ENCODE measurements at regions not wholly inside any gene's neighbourhood (a gene's known extent, or its start where the extent isn't known, plus 50 kb on each side); places are given as distances from the start of the nearest gene placed in this dataset.

DNA sequence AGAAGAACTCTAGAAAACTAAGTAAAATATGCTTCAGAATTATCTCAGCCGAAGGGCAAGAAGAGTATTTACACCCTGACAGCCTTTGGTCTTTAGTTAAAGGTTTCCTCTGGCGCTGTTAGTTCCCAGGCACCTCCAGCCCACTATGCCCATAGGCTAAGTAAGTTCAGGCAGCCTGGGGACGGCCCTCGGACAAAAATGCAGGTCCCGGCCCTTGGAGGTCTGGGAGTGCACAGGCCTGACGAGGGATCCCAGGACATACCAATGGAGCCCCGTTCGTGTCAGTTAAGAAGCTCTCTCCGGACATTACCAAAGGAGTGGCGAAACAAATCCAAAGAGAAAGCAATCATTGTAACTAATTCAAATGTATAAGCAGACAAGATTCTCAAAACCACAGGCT is 311.8 kb downstream of the CD83 start:
- no peaks in the 10 kb centered on the region for H3K36me3 ChIP-seq
- no peak for TF ChIP-seq POLR2AphosphoS5 (IDR thresholded peaks at IDR 0.05)
- no peak for TF ChIP-seq CTCF (IDR thresholded peaks at IDR 0.05)
- no peak for TF ChIP-seq EP300 (IDR thresholded peaks at IDR 0.05; ENCODE audit: low read depth)
- no peak for TF ChIP-seq POLR2A (IDR thresholded peaks at IDR 0.05)
- H3K4me1 ChIP-seq = no peaks in the 10 kb centered on the region
- no peaks in the 10 kb centered on the region for H3K27me3 ChIP-seq
- no peak overlapping the region for H3K4me3 ChIP-seq
- WGBS, 2 donors (ENCODE audit: low coverage in 1 of 2) = 88 to 92% methylated on average over 2 to 10 of the region's 10 CpGs
- H3K27ac ChIP-seq = no peak overlapping the region
- H3K9me3 ChIP-seq = no peaks in the 10 kb centered on the region
- intact Hi-C loops (cut with DNase I; ENCODE audit: low total_unique reads) = no loop called here
- in situ Hi-C loops (cut with MboI; ENCODE audit: low pct_ligation_motif_present in 1 of 4, low pct_unique_long_range_greater_than_20kb in 1 of 4, low sequenced_read_pairs in 3 of 4) = no loop called here
- DNase-seq = no peak

- Histone ChIP-seq H3K27me3 (no peaks in the 10 kb centered on the region), H3K9me3 (no peaks in the 10 kb centered on the region), H3K36me3 (no peaks in the 10 kb centered on the region), H3K4me3 (no peak overlapping the region), H3K4me1 (no peaks in the 10 kb centered on the region), H3K27ac (no peak overlapping the region)
- WGBS, 2 donors (ENCODE audit: low coverage in 1 of 2) = 67 to 87% methylated on average over 2 of the region's 2 CpGs
- in situ Hi-C loops (cut with MboI; ENCODE audit: low pct_ligation_motif_present in 1 of 4, low pct_unique_long_range_greater_than_20kb in 1 of 4, low sequenced_read_pairs in 3 of 4) (no loop called here), intact Hi-C loops (cut with DNase I; ENCODE audit: low total_unique reads) (no loop called here)
- DNase-seq = no peak
- TF ChIP-seq CTCF (IDR thresholded peaks at IDR 0.05) = no peak
- TF ChIP-seq EP300 (IDR thresholded peaks at IDR 0.05; ENCODE audit: low read depth) = no peak
- no peak for TF ChIP-seq POLR2A (IDR thresholded peaks at IDR 0.05)
- TF ChIP-seq POLR2AphosphoS5 (IDR thresholded peaks at IDR 0.05) = no peak
Observed at GRCh38 chr6:14430218-14430617, 312.6 kb downstream of the CD83 start.

DNA sequence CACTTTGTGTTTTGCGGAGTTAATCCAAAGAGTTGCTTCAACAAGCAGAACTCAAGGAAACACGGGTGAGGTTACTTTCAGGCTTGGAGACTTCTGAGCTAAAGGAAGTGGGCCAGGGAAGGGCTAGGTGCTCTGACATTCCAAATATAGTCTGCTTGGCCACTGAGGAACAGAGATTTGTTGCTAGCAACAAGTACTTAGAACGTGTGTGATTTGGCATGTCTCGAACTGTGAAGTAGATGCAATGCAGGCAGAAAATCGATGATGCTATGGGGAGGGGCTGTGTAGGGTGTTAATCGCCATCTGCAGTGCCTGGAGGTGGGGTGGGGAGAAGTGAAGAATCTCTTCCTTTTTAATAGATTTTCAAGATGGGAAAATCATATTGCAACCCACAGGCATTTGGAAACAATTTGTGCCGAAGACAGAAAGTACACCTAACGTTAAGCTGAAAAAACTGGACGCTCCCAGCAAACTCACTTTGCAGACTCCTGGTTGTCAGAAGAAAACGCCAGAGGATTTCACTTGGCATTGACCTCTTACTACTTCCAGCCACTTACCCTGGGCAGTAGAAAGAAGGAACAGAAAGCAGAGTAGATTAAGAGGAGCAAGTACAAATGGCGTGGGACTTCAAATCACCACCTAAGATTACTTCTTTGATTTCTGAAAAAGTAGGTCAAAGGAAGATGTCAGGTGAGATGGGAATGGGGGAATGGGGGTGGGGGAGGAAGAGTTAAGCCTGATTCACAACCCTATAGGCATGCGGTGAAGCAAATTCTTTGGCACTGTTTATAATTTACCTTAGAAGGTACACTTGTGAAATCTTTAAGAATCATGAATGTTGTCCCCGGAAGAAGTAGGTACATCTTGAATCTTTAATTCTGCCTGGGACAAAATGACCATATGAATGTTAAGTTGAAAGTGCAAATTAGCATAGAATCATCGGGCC is 314.1 kb downstream of the CD83 start:
- in situ Hi-C loops (cut with MboI; ENCODE audit: low pct_ligation_motif_present in 1 of 4, low pct_unique_long_range_greater_than_20kb in 1 of 4, low sequenced_read_pairs in 3 of 4) = no loop called here
- 82% methylated on average over 9 to 14 of the region's 14 CpGs for WGBS, 2 donors (ENCODE audit: low coverage in 1 of 2)

More for the DNA sequence above, 314.1 kb downstream of the CD83 start:
- no peak overlapping the region for H3K4me3 ChIP-seq
- no peaks in the 10 kb centered on the region for H3K27me3 ChIP-seq
- TF ChIP-seq CTCF (IDR thresholded peaks at IDR 0.05) (no peak), POLR2A (IDR thresholded peaks at IDR 0.05) (no peak), EP300 (IDR thresholded peaks at IDR 0.05; ENCODE audit: low read depth) (no peak), POLR2AphosphoS5 (IDR thresholded peaks at IDR 0.05) (no peak)
- no peaks in the 10 kb centered on the region for H3K36me3 ChIP-seq
- no peaks in the 10 kb centered on the region for H3K4me1 ChIP-seq
- no peak overlapping the region for H3K27ac ChIP-seq
- H3K9me3 ChIP-seq = no peaks in the 10 kb centered on the region
- intact Hi-C loops (cut with DNase I; ENCODE audit: low total_unique reads) = no loop called here
- DNase-seq = no peak
